Heart left ventricle (tissue), 16 donors: ENCODE measurements at regions not wholly inside any gene's neighbourhood (a gene's known extent, or its start where the extent isn't known, plus 50 kb on each side); places are given as distances from the start of the nearest gene placed in this dataset.

Experiments used
- ATAC-seq, 4 donors: fragments of 200-7000 bp; cut with Tn5 transposase; one replicate each; pipeline ENCODE4 v1.9.1; 2020 to 2022; ENCODE audit warnings: moderate library complexity in 4 of 4, mild to moderate bottlenecking in 3 of 4, moderate number of reproducible peaks in 1 of 4
- DNase-seq, 5 donors: peaks; one replicate each; pipeline ENCODE4 v3.0.0-alpha.2; 2020
- H3K27ac ChIP-seq, 12 donors: fragments of 200-600 bp; sonication (generic) in 4 of 12; one replicate each; pipeline versions ENCODE4 v1.5.0 to v1.8.0; 2016 to 2022; ENCODE audit warnings: mild to moderate bottlenecking in 2 of 12
- H3K27me3 ChIP-seq, 9 donors: fragments of 200-600 bp; sonication (generic) in 2 of 9; one replicate each; pipeline versions ENCODE4 v1.5.1 to v1.8.0; 2016 to 2022; ENCODE audit warnings: mild to moderate bottlenecking in 3 of 9
- H3K36me3 ChIP-seq, 9 donors: fragments of 200-600 bp; sonication (generic) in 2 of 9; one replicate each; pipeline versions ENCODE4 v1.5.0 to v1.8.0; 2018 to 2022; ENCODE audit warnings: mild to moderate bottlenecking in 2 of 9
- H3K4me1 ChIP-seq, 12 donors: fragments of 200-600 bp; sonication (generic) in 4 of 12; one replicate each; pipeline versions ENCODE4 v1.5.0 to v1.8.0; 2016 to 2022; ENCODE audit warnings: mild to moderate bottlenecking in 3 of 12
- H3K4me3 ChIP-seq, 12 donors: fragments of 200-600 bp; sonication (generic) in 4 of 12; one replicate each; pipeline versions ENCODE4 v1.5.0 to v1.8.0; 2017 to 2022; ENCODE audit warnings: mild to moderate bottlenecking in 9 of 12, moderate library complexity in 4 of 12
- H3K9me3 ChIP-seq, 12 donors: fragments of 200-600 bp; sonication (generic) in 4 of 12; one replicate each; pipeline versions ENCODE4 v1.5.0 to v1.8.0; 2016 to 2022; ENCODE audit warnings: mild to moderate bottlenecking in 1 of 12
- CTCF ChIP-seq, 12 donors: fragments of 200-600 bp; sonication (generic) in 4 of 12; IDR thresholded peaks; one replicate each; pipeline versions ENCODE4 v1.5.0 to v1.8.0; 2018 to 2022; ENCODE audit warnings: antibody characterized with exemption in 12 of 12, mild to moderate bottlenecking in 5 of 12
- POLR2A ChIP-seq, 2 donors: fragments of 450-650 bp; IDR thresholded peaks; one replicate each; pipeline ENCODE4 v1.6.1; 2017; ENCODE audit warnings: antibody characterized with exemption in 2 of 2, mild to moderate bottlenecking in 2 of 2, moderate library complexity in 2 of 2
- WGBS, 4 donors: extraction: QIAGEN DNeasy Blood & Tissue Kit in 2 of 4; methylation state at CpG; one replicate each; pipeline versions ENCODE4 v1.1.5 to v1.1.7; 2013 to 2018; 5-methylcytosine and 5-hydroxymethylcytosine counted together
- intact Hi-C, 10 donors: fragments of 100-400 bp; cut with DNase I; formaldehyde crosslinking; loops; one replicate each; pipeline versions ENCODE4 v1.11.1 to v1.14.2; 2022
- donor health status: ischemic (EF 13 %, LVEDD 7.1; RV severe dilation, severe dysfunction).
- donor health status: healthy with polysubstance abuse.
- donor health status: DM: no; HTN: yes; CAD: no.
- donor health status: DM: no; HTN: no; CAD: no.
- donor health status: ischemic (EF 25% LVEDD 6.9; RV normal size, moderate dysfunction).
- donor health status: ischemic (EF 25% LVEDD 5.7; RV mildly dilated, moderate dysfunction).
- donor health status: healthy.
- donor health status: DM: yes; HTN: yes; CAD: no.
- donor health status: ischemic (EF 35%, LVEDD 5.7; RV mildly dilated, moderate dysfunction).
- donor health status: nonischemic (EF 11% LVEDD 7.7; RV severe dilation, severe dysfunction).
- donor health status: DM: yes; HTN: yes; CAD: no.
- donor health status: PGD.
- donor health status: ischemic (EF 29% LVEDD 5.4; RV normal size, mild dysfunction).
- donor health status: nonischemic (EF 23%, LVEDD 6.1; RV moderate dilation, normal function).

GRCh38 chr4:112975567-112976355 is 73.7 kb upstream of the ANK2 start:
- Histone ChIP-seq H3K4me1 (no peaks in the 10 kb centered on the region), H3K36me3 (no peaks in the 10 kb centered on the region), H3K27ac (no peak overlapping the region), H3K9me3 (no peaks in the 10 kb centered on the region), H3K27me3 (no peaks in the 10 kb centered on the region), H3K4me3 (no peak overlapping the region)
- 78 to 81% (median 81%) methylated on average over 6 of the region's 6 CpGs for WGBS, 4 donors
- DNase-seq (no peak), ATAC-seq (no peak)
- intact Hi-C loops, result no loop called here
- no peak for TF ChIP-seq CTCF (IDR thresholded peaks at IDR 0.05)
- TF ChIP-seq POLR2A (IDR thresholded peaks at IDR 0.05), result no peak

- peaks cover 0 to 15% (median 0%) of the 10 kb centered on the region in 12 donors for H3K4me1 ChIP-seq
- H3K36me3 ChIP-seq, result no peaks in the 10 kb centered on the region
- H3K9me3 ChIP-seq, result no peaks in the 10 kb centered on the region
- DNase-seq (no peak), ATAC-seq (peak in 1 of 4 donors; percentile 13)
- TF ChIP-seq CTCF (IDR thresholded peaks at IDR 0.05), result no peak
- no peak for TF ChIP-seq POLR2A (IDR thresholded peaks at IDR 0.05)
- H3K27me3 ChIP-seq, result no peaks in the 10 kb centered on the region
- H3K27ac ChIP-seq, result no peak overlapping the region
- H3K4me3 ChIP-seq, result no peak overlapping the region
- WGBS, 4 donors, result 89 to 93% (median 92%) methylated on average over 12 to 14 of the region's 14 CpGs
- intact Hi-C loops, result no loop called here
These were observed 70.6 kb upstream of the ANK2 start for GRCh38 chr4:112978691-112979472.

- Histone ChIP-seq H3K4me1 (peaks cover 0 to 15% (median 0%) of the 10 kb centered on the region in 12 donors), H3K27me3 (no peaks in the 10 kb centered on the region), H3K27ac (no peak overlapping the region), H3K4me3 (no peak overlapping the region), H3K36me3 (no peaks in the 10 kb centered on the region), H3K9me3 (no peaks in the 10 kb centered on the region)
- WGBS, 4 donors, result 88 to 95% (median 92%) methylated on average over 10 to 16 of the region's 16 CpGs
- peak in 1 of 4 donors; percentile 24 for ATAC-seq
- intact Hi-C loops, result no loop called here
- DNase-seq, result no peak
- TF ChIP-seq CTCF (IDR thresholded peaks at IDR 0.05), result no peak
- no peak for TF ChIP-seq POLR2A (IDR thresholded peaks at IDR 0.05)
These were observed 69.5 kb upstream of the ANK2 start for GRCh38 chr4:112979881-112980421.

GRCh38 chr4:112982680-112983079 is 66.8 kb upstream of the ANK2 start:
- no peak for TF ChIP-seq POLR2A (IDR thresholded peaks at IDR 0.05)
- no peak for TF ChIP-seq CTCF (IDR thresholded peaks at IDR 0.05)
- DNase-seq, result no peak
- no peaks in the 10 kb centered on the region for H3K27me3 ChIP-seq
- 71 to 74% (median 72%) methylated on average over 2 of the region's 2 CpGs for WGBS, 4 donors
- H3K4me3 ChIP-seq, result no peak overlapping the region
- H3K36me3 ChIP-seq, result no peaks in the 10 kb centered on the region
- no peak overlapping the region for H3K27ac ChIP-seq
- intact Hi-C loops, result no loop called here
- H3K9me3 ChIP-seq, result no peaks in the 10 kb centered on the region
- no peak for ATAC-seq
- peaks cover 0 to 15% (median 0%) of the 10 kb centered on the region in 12 donors for H3K4me1 ChIP-seq
